ENCODE measurements at regions not wholly inside any gene's neighbourhood (a gene's known extent, or its start where the extent isn't known, plus 50 kb on each side); places are given as distances from the start of the nearest gene placed in this dataset.

GRCh38 chr13:58004751-58005150 is 373.2 kb downstream of the PCDH17 start:
- TF ChIP-seq CTCF (IDR thresholded peaks at IDR 0.05; ENCODE audit: poor library complexity, severe bottlenecking) (no peak), REST (IDR thresholded peaks at IDR 0.05; ENCODE audit: borderline replicate concordance) (no peak)
